ENCODE measurements at regions not wholly inside any gene's neighbourhood (a gene's known extent, or its start where the extent isn't known, plus 50 kb on each side); places are given as distances from the start of the nearest gene placed in this dataset.

- Histone ChIP-seq H2BK5ac (ENCODE audit: low read depth, low read length, poor library complexity) (no peak overlapping the region), H3K4ac (ENCODE audit: low read depth, low read length) (no peak overlapping the region), H3K4me1 (ENCODE audit: control insufficient read depth in 1 of 2, insufficient read depth in 2 of 2, low read length in 2 of 2) (no peaks in the 10 kb centered on the region), H3K9me3 (ENCODE audit: insufficient read depth, low read depth, low read length) (no peaks in the 10 kb centered on the region), H3K4me2 (ENCODE audit: low read length) (no peak overlapping the region), H3K79me2 (ENCODE audit: control insufficient read depth, insufficient read depth, low read length, poor library complexity) (no peaks in the 10 kb centered on the region), H3K27ac (ENCODE audit: low read depth, low read length) (no peak overlapping the region), H3K27me3 (ENCODE audit: insufficient read depth, low read length) (no peaks in the 10 kb centered on the region), H3K14ac (ENCODE audit: low read length) (no peak overlapping the region), H2BK12ac (ENCODE audit: low read length) (no peak overlapping the region), H4K8ac (ENCODE audit: low read depth, low read length) (no peak overlapping the region), H3K4me3 (ENCODE audit: low read depth, low read length) (no peak overlapping the region), H3K36me3 (ENCODE audit: control insufficient read depth in 1 of 2, insufficient read depth in 2 of 2, low read length in 2 of 2) (no peaks in the 10 kb centered on the region), H2AK5ac (ENCODE audit: low read length) (no peak overlapping the region), H3K9ac (ENCODE audit: low read length) (no peak overlapping the region), H2BK120ac (ENCODE audit: insufficient read depth, low read length, poor library complexity) (no peak overlapping the region), H2AFZ (ENCODE audit: insufficient read depth, low read length, poor library complexity) (no peak overlapping the region), H3K18ac (ENCODE audit: low read length) (no peak overlapping the region), H4K91ac (ENCODE audit: low read depth, low read length) (no peak overlapping the region), H3K23ac (ENCODE audit: low read length) (no peak overlapping the region), H4K12ac (ENCODE audit: low read depth, low read length) (no peak overlapping the region), H3K79me1 (ENCODE audit: low read length) (no peaks in the 10 kb centered on the region)
- no CpG with 5 or more reads among the region's 2 CpGs for WGBS (ENCODE audit: extremely low coverage, insufficient coverage, insufficient read length)
- DNase-seq: peak; percentile 1 to 46
These were observed 91.1 kb upstream of the RNF180 start for GRCh38 chr5:64074533-64074932.

GRCh38 chr5:64069486-64069885, 96.2 kb upstream of the RNF180 start:
- Histone ChIP-seq H3K9me3 (ENCODE audit: insufficient read depth, low read depth, low read length) (peaks cover 2% of the 10 kb centered on the region), H3K79me2 (ENCODE audit: control insufficient read depth, insufficient read depth, low read length, poor library complexity) (no peaks in the 10 kb centered on the region), H2BK12ac (ENCODE audit: low read length) (no peak overlapping the region), H3K23ac (ENCODE audit: low read length) (no peak overlapping the region), H4K91ac (ENCODE audit: low read depth, low read length) (no peak overlapping the region), H3K36me3 (ENCODE audit: control insufficient read depth in 1 of 2, insufficient read depth in 2 of 2, low read length in 2 of 2) (no peaks in the 10 kb centered on the region), H2BK5ac (ENCODE audit: low read depth, low read length, poor library complexity) (no peak overlapping the region), H3K18ac (ENCODE audit: low read length) (no peak overlapping the region), H3K4me2 (ENCODE audit: low read length) (no peak overlapping the region), H4K12ac (ENCODE audit: low read depth, low read length) (no peak overlapping the region), H3K4me1 (ENCODE audit: control insufficient read depth in 1 of 2, insufficient read depth in 2 of 2, low read length in 2 of 2) (no peaks in the 10 kb centered on the region), H2BK120ac (ENCODE audit: insufficient read depth, low read length, poor library complexity) (no peak overlapping the region), H3K27me3 (ENCODE audit: insufficient read depth, low read length) (no peaks in the 10 kb centered on the region), H2AFZ (ENCODE audit: insufficient read depth, low read length, poor library complexity) (no peak overlapping the region), H3K4ac (ENCODE audit: low read depth, low read length) (no peak overlapping the region), H3K27ac (ENCODE audit: low read depth, low read length) (no peak overlapping the region), H3K9ac (ENCODE audit: low read length) (no peak overlapping the region), H2AK5ac (ENCODE audit: low read length) (no peak overlapping the region), H3K4me3 (ENCODE audit: low read depth, low read length) (no peak overlapping the region), H3K14ac (ENCODE audit: low read length) (no peak overlapping the region), H3K79me1 (ENCODE audit: low read length) (no peaks in the 10 kb centered on the region), H4K8ac (ENCODE audit: low read depth, low read length) (no peak overlapping the region)
- no peak for DNase-seq

GRCh38 chr5:64050296-64050695, 88.1 kb upstream of the HTR1A start:
- Histone ChIP-seq H3K9me3 (ENCODE audit: insufficient read depth, low read depth, low read length) (peaks cover 4% of the 10 kb centered on the region), H3K79me1 (ENCODE audit: low read length) (no peaks in the 10 kb centered on the region), H3K79me2 (ENCODE audit: control insufficient read depth, insufficient read depth, low read length, poor library complexity) (no peaks in the 10 kb centered on the region), H2AK5ac (ENCODE audit: low read length) (no peak overlapping the region), H4K8ac (ENCODE audit: low read depth, low read length) (no peak overlapping the region), H3K27ac (ENCODE audit: low read depth, low read length) (no peak overlapping the region), H3K4me3 (ENCODE audit: low read depth, low read length) (no peak overlapping the region), H3K23ac (ENCODE audit: low read length) (no peak overlapping the region), H3K27me3 (ENCODE audit: insufficient read depth, low read length) (no peaks in the 10 kb centered on the region), H3K4me1 (ENCODE audit: control insufficient read depth in 1 of 2, insufficient read depth in 2 of 2, low read length in 2 of 2) (no peaks in the 10 kb centered on the region), H2BK120ac (ENCODE audit: insufficient read depth, low read length, poor library complexity) (no peak overlapping the region), H4K91ac (ENCODE audit: low read depth, low read length) (no peak overlapping the region), H3K36me3 (ENCODE audit: control insufficient read depth in 1 of 2, insufficient read depth in 2 of 2, low read length in 2 of 2) (no peaks in the 10 kb centered on the region), H3K14ac (ENCODE audit: low read length) (no peak overlapping the region), H2BK12ac (ENCODE audit: low read length) (no peak overlapping the region), H3K4me2 (ENCODE audit: low read length) (no peak overlapping the region), H2AFZ (ENCODE audit: insufficient read depth, low read length, poor library complexity) (no peak overlapping the region), H3K9ac (ENCODE audit: low read length) (no peak overlapping the region), H3K18ac (ENCODE audit: low read length) (no peak overlapping the region), H2BK5ac (ENCODE audit: low read depth, low read length, poor library complexity) (no peak overlapping the region), H4K12ac (ENCODE audit: low read depth, low read length) (no peak overlapping the region), H3K4ac (ENCODE audit: low read depth, low read length) (no peak overlapping the region)
- DNase-seq: no peak

- Histone ChIP-seq H3K36me3 (ENCODE audit: control insufficient read depth in 1 of 2, insufficient read depth in 2 of 2, low read length in 2 of 2) (no peaks in the 10 kb centered on the region), H3K18ac (ENCODE audit: low read length) (no peak overlapping the region), H4K12ac (ENCODE audit: low read depth, low read length) (no peak overlapping the region), H2BK120ac (ENCODE audit: insufficient read depth, low read length, poor library complexity) (no peak overlapping the region), H3K23ac (ENCODE audit: low read length) (no peak overlapping the region), H4K8ac (ENCODE audit: low read depth, low read length) (no peak overlapping the region), H3K4me2 (ENCODE audit: low read length) (no peak overlapping the region), H2BK12ac (ENCODE audit: low read length) (no peak overlapping the region), H3K4me1 (ENCODE audit: control insufficient read depth in 1 of 2, insufficient read depth in 2 of 2, low read length in 2 of 2) (no peaks in the 10 kb centered on the region), H4K91ac (ENCODE audit: low read depth, low read length) (no peak overlapping the region), H3K9me3 (ENCODE audit: insufficient read depth, low read depth, low read length) (peaks cover 6% of the 10 kb centered on the region), H3K27ac (ENCODE audit: low read depth, low read length) (no peak overlapping the region), H3K4ac (ENCODE audit: low read depth, low read length) (no peak overlapping the region), H3K14ac (ENCODE audit: low read length) (no peak overlapping the region), H3K79me2 (ENCODE audit: control insufficient read depth, insufficient read depth, low read length, poor library complexity) (no peaks in the 10 kb centered on the region), H3K79me1 (ENCODE audit: low read length) (no peaks in the 10 kb centered on the region), H3K27me3 (ENCODE audit: insufficient read depth, low read length) (no peaks in the 10 kb centered on the region), H3K4me3 (ENCODE audit: low read depth, low read length) (no peak overlapping the region), H2AFZ (ENCODE audit: insufficient read depth, low read length, poor library complexity) (no peak overlapping the region), H3K9ac (ENCODE audit: low read length) (no peak overlapping the region), H2AK5ac (ENCODE audit: low read length) (no peak overlapping the region), H2BK5ac (ENCODE audit: low read depth, low read length, poor library complexity) (no peak overlapping the region)
- DNase-seq: no peak
- no CpG with 5 or more reads among the region's 3 CpGs for WGBS (ENCODE audit: extremely low coverage, insufficient coverage, insufficient read length)
These were observed 78.2 kb upstream of the HTR1A start for GRCh38 chr5:64040490-64040889.

GRCh38 chr5:64026493-64026892, 64.2 kb upstream of the HTR1A start:
- Histone ChIP-seq H2BK12ac (ENCODE audit: low read length) (no peak overlapping the region), H3K9me3 (ENCODE audit: insufficient read depth, low read depth, low read length) (no peaks in the 10 kb centered on the region), H3K4ac (ENCODE audit: low read depth, low read length) (no peak overlapping the region), H3K4me1 (ENCODE audit: control insufficient read depth in 1 of 2, insufficient read depth in 2 of 2, low read length in 2 of 2) (no peaks in the 10 kb centered on the region), H3K79me2 (ENCODE audit: control insufficient read depth, insufficient read depth, low read length, poor library complexity) (no peaks in the 10 kb centered on the region), H3K4me2 (ENCODE audit: low read length) (no peak overlapping the region), H2BK120ac (ENCODE audit: insufficient read depth, low read length, poor library complexity) (no peak overlapping the region), H3K18ac (ENCODE audit: low read length) (no peak overlapping the region), H3K36me3 (ENCODE audit: control insufficient read depth in 1 of 2, insufficient read depth in 2 of 2, low read length in 2 of 2) (no peaks in the 10 kb centered on the region), H2AFZ (ENCODE audit: insufficient read depth, low read length, poor library complexity) (no peak overlapping the region), H3K27me3 (ENCODE audit: insufficient read depth, low read length) (no peaks in the 10 kb centered on the region), H3K9ac (ENCODE audit: low read length) (no peak overlapping the region), H2BK5ac (ENCODE audit: low read depth, low read length, poor library complexity) (no peak overlapping the region), H3K27ac (ENCODE audit: low read depth, low read length) (no peak overlapping the region), H3K23ac (ENCODE audit: low read length) (no peak overlapping the region), H3K14ac (ENCODE audit: low read length) (no peak overlapping the region), H3K79me1 (ENCODE audit: low read length) (no peaks in the 10 kb centered on the region), H4K91ac (ENCODE audit: low read depth, low read length) (no peak overlapping the region), H4K8ac (ENCODE audit: low read depth, low read length) (no peak overlapping the region), H4K12ac (ENCODE audit: low read depth, low read length) (no peak overlapping the region), H3K4me3 (ENCODE audit: low read depth, low read length) (no peak overlapping the region), H2AK5ac (ENCODE audit: low read length) (no peak overlapping the region)
- WGBS (ENCODE audit: extremely low coverage, insufficient coverage, insufficient read length): no CpG with 5 or more reads among the region's 2 CpGs
- DNase-seq: no peak
